ENCODE measurements at regions not wholly inside any gene's neighbourhood (a gene's known extent, or its start where the extent isn't known, plus 50 kb on each side); places are given as distances from the start of the nearest gene placed in this dataset.

DNA sequence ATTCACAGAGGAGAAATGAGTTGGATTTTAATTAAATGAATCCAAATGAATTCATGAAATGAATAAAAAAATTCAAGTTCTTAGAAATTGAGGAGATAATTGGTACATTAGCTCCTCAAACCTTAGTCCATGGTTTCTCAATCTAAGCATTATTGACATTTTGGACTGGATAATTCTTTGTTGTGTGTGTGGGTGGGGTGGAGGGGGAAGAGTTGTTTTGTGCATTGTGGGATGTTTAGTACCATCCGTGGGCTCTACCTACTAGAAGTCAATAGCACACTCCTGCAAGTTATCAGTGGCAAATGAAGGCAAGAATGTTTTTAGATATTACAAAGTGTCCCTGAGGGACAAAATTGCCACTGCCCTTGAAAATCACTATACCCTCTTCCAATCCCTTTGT lies 431.9 kb downstream of the PLPP3 start:
- TF ChIP-seq NFIC (IDR thresholded peaks at IDR 0.05) (no peak), CREB1 (IDR thresholded peaks at IDR 0.05; ENCODE audit: low read depth) (no peak), CEBPB (IDR thresholded peaks at IDR 0.05) (no peak), RAD21 (IDR thresholded peaks at IDR 0.05; ENCODE audit: low read depth) (no peak), EGR1 (IDR thresholded peaks at IDR 0.05) (no peak), EP300 (IDR thresholded peaks at IDR 0.05; ENCODE audit: borderline replicate concordance) (no peak), TAF1 (IDR thresholded peaks at IDR 0.05; ENCODE audit: low read depth) (no peak), ZBTB7A (IDR thresholded peaks at IDR 0.05; ENCODE audit: low read depth) (no peak), YY1 (IDR thresholded peaks at IDR 0.05; ENCODE audit: low read depth) (no peak)
- TF ChIP-seq, protein P1, sequence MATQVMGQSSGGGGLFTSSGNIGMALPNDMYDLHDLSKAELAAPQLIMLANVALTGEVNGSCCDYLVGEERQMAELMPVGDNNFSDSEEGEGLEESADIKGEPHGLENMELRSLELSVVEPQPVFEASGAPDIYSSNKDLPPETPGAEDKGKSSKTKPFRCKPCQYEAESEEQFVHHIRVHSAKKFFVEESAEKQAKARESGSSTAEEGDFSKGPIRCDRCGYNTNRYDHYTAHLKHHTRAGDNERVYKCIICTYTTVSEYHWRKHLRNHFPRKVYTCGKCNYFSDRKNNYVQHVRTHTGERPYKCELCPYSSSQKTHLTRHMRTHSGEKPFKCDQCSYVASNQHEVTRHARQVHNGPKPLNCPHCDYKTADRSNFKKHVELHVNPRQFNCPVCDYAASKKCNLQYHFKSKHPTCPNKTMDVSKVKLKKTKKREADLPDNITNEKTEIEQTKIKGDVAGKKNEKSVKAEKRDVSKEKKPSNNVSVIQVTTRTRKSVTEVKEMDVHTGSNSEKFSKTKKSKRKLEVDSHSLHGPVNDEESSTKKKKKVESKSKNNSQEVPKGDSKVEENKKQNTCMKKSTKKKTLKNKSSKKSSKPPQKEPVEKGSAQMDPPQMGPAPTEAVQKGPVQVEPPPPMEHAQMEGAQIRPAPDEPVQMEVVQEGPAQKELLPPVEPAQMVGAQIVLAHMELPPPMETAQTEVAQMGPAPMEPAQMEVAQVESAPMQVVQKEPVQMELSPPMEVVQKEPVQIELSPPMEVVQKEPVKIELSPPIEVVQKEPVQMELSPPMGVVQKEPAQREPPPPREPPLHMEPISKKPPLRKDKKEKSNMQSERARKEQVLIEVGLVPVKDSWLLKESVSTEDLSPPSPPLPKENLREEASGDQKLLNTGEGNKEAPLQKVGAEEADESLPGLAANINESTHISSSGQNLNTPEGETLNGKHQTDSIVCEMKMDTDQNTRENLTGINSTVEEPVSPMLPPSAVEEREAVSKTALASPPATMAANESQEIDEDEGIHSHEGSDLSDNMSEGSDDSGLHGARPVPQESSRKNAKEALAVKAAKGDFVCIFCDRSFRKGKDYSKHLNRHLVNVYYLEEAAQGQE (IDR thresholded peaks at IDR 0.05; ENCODE audit: low read depth), result no peak
- TF ChIP-seq, protein P2, sequence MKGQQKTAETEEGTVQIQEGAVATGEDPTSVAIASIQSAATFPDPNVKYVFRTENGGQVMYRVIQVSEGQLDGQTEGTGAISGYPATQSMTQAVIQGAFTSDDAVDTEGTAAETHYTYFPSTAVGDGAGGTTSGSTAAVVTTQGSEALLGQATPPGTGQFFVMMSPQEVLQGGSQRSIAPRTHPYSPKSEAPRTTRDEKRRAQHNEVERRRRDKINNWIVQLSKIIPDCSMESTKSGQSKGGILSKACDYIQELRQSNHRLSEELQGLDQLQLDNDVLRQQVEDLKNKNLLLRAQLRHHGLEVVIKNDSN (IDR thresholded peaks at IDR 0.05), result no peak
- TF ChIP-seq, protein P3, sequence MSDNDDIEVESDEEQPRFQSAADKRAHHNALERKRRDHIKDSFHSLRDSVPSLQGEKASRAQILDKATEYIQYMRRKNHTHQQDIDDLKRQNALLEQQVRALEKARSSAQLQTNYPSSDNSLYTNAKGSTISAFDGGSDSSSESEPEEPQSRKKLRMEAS (IDR thresholded peaks at IDR 0.05), result no peak

DNA sequence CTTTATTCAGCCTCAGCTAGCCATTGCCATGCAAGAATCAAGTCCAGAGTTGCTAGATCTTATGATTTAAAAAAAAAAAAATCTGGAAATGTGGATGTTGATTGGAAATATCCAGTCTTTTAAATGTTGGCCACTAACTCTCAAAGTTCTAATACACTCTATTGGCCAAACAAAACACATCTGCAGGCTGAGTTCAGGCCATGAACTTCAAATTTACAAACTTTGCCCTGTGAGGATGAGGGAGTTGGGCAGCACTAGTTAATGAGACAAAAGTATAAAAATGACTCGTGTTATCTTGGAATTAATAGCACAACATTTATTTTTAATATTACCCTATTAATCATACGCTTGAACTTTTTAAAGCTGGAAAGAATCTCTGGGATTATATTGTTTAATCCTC lies 432.3 kb downstream of the PLPP3 start:
- TF ChIP-seq RAD21 (IDR thresholded peaks at IDR 0.05; ENCODE audit: low read depth) (no peak), TCF12 (IDR thresholded peaks at IDR 0.05; ENCODE audit: low read depth) (no peak), EGR1 (IDR thresholded peaks at IDR 0.05) (no peak), EP300 (IDR thresholded peaks at IDR 0.05; ENCODE audit: borderline replicate concordance) (no peak), TAF1 (IDR thresholded peaks at IDR 0.05; ENCODE audit: low read depth) (no peak), FOXM1 (IDR thresholded peaks at IDR 0.05; ENCODE audit: borderline replicate concordance, low read depth) (no peak), CEBPB (IDR thresholded peaks at IDR 0.05) (no peak), ZBTB7A (IDR thresholded peaks at IDR 0.05; ENCODE audit: low read depth) (no peak), YY1 (IDR thresholded peaks at IDR 0.05; ENCODE audit: low read depth) (no peak), NFIC (IDR thresholded peaks at IDR 0.05) (no peak), TEAD4 (IDR thresholded peaks at IDR 0.05) (no peak), CREB1 (IDR thresholded peaks at IDR 0.05; ENCODE audit: low read depth) (no peak)
- TF ChIP-seq, protein P2 (IDR thresholded peaks at IDR 0.05), result no peak
- TF ChIP-seq, protein P3 (IDR thresholded peaks at IDR 0.05), result no peak
- TF ChIP-seq, protein P1 (IDR thresholded peaks at IDR 0.05; ENCODE audit: low read depth), result no peak

DNA sequence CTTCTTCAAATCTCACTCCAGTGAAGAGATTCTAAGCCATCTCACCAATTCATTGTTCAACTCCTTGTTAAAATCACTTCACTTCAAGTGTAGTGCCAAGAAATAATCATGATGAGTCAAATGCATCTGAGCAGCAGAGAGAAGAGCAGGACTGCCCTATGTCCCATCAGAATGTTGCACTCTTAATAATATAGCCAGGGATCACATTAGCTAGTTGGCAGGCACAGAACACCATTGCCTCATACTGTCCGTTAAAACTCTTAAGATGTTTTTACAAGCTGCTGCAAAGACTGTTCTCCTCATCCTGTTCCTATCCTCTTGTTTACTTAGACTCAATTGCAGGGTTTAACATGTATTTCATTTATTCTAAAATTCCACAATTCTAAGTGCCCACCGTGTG lies 432.9 kb downstream of the PLPP3 start:
- TF ChIP-seq, protein P2 (IDR thresholded peaks at IDR 0.05), result no peak
- no peak for TF ChIP-seq TAF1 (IDR thresholded peaks at IDR 0.05; ENCODE audit: low read depth)
- TF ChIP-seq CEBPB (IDR thresholded peaks at IDR 0.05), result no peak
- no peak for TF ChIP-seq TEAD4 (IDR thresholded peaks at IDR 0.05)
- TF ChIP-seq YY1 (IDR thresholded peaks at IDR 0.05; ENCODE audit: low read depth), result no peak
- TF ChIP-seq EGR1 (IDR thresholded peaks at IDR 0.05), result no peak
- TF ChIP-seq TCF12 (IDR thresholded peaks at IDR 0.05; ENCODE audit: low read depth), result no peak

DNA sequence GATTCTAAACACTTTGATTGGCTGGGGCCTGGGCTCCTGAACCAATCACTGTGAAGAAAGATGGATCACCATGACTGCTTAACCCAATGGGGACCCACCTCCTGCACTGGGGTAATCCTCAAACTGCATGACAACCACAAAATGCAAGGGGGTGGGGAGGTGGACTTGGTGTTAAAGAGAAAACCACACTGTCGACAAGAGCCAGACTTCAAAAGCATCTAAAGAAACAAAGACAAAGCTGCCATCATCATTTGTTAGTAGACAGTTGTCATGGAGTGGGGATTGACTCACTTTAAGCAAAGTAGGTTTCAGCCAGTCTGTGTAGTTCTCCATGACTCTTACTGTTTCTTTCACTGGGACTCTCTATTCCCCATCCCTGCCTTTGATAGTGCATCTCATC lies 433.8 kb downstream of the PLPP3 start:
- no peak for TF ChIP-seq EGR1 (IDR thresholded peaks at IDR 0.05)
- TF ChIP-seq TCF12 (IDR thresholded peaks at IDR 0.05; ENCODE audit: low read depth), result no peak
- no peak for TF ChIP-seq NFIC (IDR thresholded peaks at IDR 0.05)
- no peak for TF ChIP-seq EP300 (IDR thresholded peaks at IDR 0.05; ENCODE audit: borderline replicate concordance)
- TF ChIP-seq ZBTB7A (IDR thresholded peaks at IDR 0.05; ENCODE audit: low read depth), result no peak

DNA sequence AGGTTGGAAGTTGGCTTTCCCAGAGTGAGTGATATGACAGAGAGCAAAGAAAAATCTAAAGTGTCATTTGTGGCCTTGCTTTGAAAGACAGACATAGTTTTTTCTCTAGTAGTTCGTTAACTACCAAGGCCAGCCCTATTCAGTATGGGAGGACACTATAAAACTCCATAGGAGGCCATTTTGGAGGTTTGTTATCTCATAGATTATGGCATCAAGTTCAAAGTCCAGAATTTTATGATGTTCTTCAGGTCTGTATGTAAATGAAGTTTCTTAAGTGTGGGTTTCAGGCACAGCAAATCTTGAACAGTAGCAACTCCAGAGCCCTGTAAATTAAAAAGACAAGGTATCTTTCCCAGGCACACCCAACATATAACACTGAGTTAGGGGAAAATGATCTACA lies 437.1 kb downstream of the PLPP3 start:
- no peak for TF ChIP-seq FOXM1 (IDR thresholded peaks at IDR 0.05; ENCODE audit: borderline replicate concordance, low read depth)
- TF ChIP-seq, protein P1 (IDR thresholded peaks at IDR 0.05; ENCODE audit: low read depth), result no peak
- TF ChIP-seq TCF12 (IDR thresholded peaks at IDR 0.05; ENCODE audit: low read depth), result no peak
- no peak for TF ChIP-seq TEAD4 (IDR thresholded peaks at IDR 0.05)
- TF ChIP-seq, protein P2 (IDR thresholded peaks at IDR 0.05), result no peak
- no peak for TF ChIP-seq CEBPB (IDR thresholded peaks at IDR 0.05)
- no peak for TF ChIP-seq RAD21 (IDR thresholded peaks at IDR 0.05; ENCODE audit: low read depth)
- TF ChIP-seq, protein P3 (IDR thresholded peaks at IDR 0.05), result no peak
- TF ChIP-seq CREB1 (IDR thresholded peaks at IDR 0.05; ENCODE audit: low read depth), result no peak
- no peak for TF ChIP-seq TAF1 (IDR thresholded peaks at IDR 0.05; ENCODE audit: low read depth)
- no peak for TF ChIP-seq EGR1 (IDR thresholded peaks at IDR 0.05)
- TF ChIP-seq YY1 (IDR thresholded peaks at IDR 0.05; ENCODE audit: low read depth), result no peak
